NCI-H82 treated with DMSO at 0.1 percent for 48 hours (cell line): ENCODE measurements at regions not wholly inside any gene's neighbourhood (a gene's known extent, or its start where the extent isn't known, plus 50 kb on each side); places are given as distances from the start of the nearest gene placed in this dataset.
"Not testable (repeated sequence)": the region's sequence is repeated elsewhere in the genome, so short reads cannot be mapped to it uniquely, and the experiment has no call there.

Source experiments
- DNase-seq: peaks from one replicate; lab custom pipeline; 2025; ENCODE audit not compliant: unreplicated experiment; lab: John Stamatoyannopoulos, UW

DNA sequence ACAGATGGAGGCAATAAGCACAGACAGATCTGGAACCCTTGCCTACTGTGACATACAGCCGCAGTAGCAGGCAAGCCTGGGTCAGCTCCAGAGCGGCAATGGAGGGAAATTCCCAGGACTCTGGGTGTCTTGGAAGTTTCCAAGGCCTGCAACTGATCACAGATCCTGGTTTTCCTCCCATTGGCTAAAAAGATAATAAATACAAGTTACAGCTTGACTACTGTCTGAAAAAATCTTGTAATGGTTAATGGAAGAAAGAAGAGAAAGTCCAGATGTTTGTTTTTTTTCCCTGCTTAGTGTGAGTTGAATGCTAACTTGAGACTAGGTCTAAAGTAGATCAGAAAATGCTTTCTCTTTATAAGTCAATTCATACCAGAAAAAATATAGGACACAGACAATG, 307.6 kb downstream of the ALDH8A1 start:
- DNase-seq: no peak

DNA sequence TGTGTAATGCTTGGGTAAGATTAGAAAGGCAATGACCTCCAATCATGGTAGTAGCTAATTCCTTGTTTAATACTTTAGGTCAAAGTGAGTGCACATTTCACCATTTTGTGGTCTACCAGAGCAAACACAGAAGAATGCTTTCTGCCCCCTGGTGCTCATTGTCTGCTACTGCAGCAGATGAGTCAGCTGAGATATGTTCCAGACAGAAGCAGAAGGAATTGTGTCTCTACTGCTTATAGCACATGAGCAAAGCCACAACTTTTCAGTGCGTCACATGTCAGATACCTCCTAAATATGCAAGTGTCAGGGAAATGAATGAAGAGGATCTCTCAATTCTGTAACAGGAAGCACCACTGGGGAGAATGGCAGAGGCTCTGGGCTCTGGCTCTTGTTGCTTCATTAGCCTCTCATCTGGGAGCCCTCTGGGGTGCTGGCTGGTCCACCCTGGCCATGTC, 308.9 kb downstream of the ALDH8A1 start:
- DNase-seq: peak; percentile 54

DNA sequence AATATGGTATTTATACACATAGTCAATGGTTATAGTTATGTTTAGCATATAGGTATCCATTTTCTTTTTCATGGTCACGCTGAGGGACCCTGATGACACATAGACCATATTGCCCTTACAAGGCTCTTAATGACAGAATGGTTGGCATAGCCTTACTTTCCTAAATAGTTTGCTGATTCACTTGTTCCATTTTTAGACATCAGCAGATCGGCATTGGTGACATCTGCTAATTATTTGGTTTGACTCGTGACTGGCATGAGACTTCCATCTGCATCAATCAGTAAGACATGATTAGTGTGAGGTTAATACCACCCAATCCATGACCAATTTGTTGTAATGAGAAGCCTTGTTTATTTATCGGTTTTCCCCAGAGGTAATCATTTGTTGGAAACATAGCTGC, 309.7 kb downstream of the ALDH8A1 start:
- no peak for DNase-seq

- DNase-seq: no peak
These were observed 312.0 kb downstream of the ALDH8A1 start for GRCh38 chr6:134637847-134638437.

GRCh38 chr6:134637282-134637681, 312.6 kb downstream of the ALDH8A1 start:
- DNase-seq: no peak

DNA sequence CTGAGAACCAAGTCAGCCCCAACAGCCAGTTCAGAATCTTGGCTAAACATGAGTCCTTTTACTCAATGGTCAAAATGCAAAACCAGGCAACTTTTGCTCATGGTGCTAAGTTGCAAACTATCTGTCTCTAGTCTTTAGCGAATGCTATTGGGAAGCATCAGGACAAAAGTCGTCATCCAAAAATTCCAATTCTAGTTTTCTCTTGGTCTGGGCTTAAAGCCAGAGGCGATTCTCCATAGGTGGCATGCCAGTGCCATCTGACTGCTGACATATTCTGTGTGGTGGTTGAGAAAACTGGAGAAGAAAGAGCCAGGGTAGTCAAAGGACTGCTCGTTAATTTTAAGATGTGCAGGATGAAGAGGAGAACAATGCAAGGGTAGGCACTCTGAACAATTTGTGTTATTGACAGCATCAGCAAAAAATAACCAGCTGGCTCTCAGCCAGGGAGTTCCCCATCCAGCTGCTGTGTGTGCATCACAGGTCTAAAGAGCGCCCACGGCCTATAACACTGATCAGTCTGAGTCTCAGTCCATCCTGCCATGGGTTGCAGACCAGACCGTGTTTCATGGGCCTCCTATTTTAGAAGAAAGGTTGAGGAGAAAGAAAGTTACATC, 313.6 kb downstream of the ALDH8A1 start:
- DNase-seq: no peak

DNA sequence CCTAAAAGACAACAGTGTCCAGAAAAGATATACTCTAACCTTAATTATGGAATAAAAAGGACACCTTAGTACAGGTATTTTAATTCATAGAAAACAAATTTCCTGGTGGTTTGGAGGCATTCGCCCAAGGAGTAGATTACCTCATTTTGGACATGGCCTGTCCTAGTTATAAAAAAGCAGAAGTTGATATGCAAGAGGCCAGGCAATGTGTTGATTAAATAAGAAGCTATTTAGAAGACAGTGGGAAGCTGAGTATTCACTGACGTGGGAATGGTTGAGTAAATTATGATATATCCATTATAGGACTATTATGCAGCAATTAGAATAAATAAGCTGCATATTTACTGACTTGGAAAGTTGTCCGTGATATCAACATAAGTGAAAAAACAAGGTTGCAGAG, 314.9 kb downstream of the ALDH8A1 start:
- no peak for DNase-seq

- no peak for DNase-seq
These were observed 315.4 kb downstream of the ALDH8A1 start for GRCh38 chr6:134634466-134634865.

- DNase-seq: not testable (repeated sequence)
These were observed 315.3 kb upstream of the SGK1 start for GRCh38 chr6:134632982-134633940.

DNA sequence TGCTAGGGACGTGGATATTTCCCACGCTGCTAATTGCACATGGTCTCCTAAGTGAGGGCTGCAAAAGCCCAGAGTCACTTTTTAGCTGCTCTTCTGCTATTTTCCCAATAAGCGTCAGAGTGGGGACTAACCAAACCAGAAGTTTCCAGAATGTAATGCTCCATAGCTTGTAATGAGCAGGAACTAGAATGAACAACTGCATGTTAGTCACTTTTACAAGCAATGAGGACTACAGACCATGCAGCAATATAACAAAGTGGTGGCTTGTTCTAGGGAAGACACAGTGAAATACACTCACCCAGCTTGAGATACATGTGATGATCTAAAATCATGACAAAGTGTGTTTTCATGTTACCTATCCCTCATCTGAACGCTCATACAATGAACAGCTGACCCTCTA, 314.1 kb upstream of the SGK1 start:
- DNase-seq: no peak

DNA sequence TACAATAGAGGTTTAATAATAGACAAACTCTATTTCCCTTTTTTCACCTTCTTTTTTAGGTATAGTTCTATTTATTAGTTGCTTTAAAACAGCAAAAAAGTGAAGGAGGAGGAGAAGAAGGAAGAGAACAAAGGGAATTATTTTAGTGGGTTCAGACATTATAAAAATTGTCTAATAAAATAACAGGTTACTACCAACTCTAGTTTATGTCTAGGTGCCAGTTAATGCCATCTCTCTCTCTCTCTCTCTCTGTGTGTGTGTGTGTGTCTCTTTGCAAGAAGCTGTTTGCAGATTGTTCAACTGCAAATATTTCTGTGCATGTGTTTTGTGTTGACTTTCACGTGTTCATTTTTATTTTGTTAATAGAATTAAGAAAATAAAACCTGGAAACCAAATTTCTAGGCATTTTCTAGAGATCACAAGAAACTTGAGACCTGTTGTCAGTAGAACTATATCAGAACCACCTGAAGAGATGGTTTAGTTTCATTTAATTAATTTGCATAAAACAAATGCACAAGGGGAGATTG, 313.5 kb upstream of the SGK1 start:
- DNase-seq: no peak

- no peak for DNase-seq
These were observed 312.7 kb upstream of the SGK1 start for GRCh38 chr6:134630508-134631121.

- no peak for DNase-seq
These were observed 310.2 kb upstream of the SGK1 start for GRCh38 chr6:134628154-134628553.

- no peak for DNase-seq
These were observed 309.8 kb upstream of the SGK1 start for GRCh38 chr6:134627707-134628106.

DNA sequence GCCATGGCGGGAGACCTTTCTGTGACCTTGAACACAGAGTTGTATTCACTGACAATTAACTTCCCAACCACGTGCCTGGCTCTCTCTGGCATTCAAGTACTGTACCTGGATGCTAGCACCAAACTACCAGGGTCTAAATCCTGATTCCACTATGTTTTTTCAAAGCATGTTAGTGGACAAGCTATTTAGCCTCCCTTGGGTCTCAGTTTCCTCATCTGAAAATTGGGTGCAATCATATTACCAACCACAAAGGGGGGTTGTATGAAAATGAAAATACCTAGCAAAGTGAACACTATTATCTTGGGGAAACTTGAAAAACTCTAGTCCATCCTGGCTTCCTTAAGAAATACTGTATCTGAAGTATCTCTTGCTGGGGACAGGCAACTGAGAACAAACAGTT, 308.7 kb upstream of the SGK1 start:
- no peak for DNase-seq

DNA sequence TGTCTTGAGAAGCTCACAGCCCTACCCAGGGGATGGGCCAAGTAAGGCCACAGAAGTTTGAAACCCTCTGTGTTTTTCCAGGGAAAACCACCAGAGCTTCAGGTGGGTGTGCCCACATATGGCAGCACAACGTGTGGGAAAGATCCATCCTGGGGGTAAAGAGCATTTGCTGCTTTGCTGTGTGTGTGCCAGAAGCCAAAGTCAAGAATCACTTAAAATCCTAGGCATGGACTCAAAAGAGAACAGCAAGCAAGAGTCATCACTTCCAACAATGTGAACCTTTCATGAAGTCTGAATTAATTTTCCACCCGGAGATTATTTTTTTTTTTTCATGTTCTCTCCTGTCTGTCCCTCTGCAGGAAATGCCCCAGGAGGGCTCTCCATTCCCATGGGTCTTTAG, 308.2 kb upstream of the SGK1 start:
- no peak for DNase-seq

GRCh38 chr6:134624781-134625180, 306.9 kb upstream of the SGK1 start:
- DNase-seq: no peak

DNA sequence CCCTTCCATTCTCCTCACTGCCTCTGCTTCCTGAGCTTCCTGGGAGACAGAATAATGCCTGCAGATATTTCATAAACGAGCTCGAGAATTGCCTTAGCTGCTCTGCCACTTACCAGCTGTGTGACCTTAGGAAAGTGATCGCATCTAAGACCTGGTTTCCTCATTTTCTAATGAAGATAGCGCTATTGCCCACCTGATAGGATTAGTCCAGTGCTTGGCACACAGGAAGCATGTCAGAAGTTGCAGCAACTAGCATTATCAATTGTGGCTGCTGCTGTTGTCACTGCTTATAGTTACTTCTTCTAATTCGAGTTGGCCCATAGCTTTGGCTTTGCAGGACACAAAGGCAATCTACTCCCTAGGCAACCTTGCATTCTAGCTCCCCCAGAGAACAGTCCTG, 305.5 kb upstream of the SGK1 start:
- no peak for DNase-seq

DNA sequence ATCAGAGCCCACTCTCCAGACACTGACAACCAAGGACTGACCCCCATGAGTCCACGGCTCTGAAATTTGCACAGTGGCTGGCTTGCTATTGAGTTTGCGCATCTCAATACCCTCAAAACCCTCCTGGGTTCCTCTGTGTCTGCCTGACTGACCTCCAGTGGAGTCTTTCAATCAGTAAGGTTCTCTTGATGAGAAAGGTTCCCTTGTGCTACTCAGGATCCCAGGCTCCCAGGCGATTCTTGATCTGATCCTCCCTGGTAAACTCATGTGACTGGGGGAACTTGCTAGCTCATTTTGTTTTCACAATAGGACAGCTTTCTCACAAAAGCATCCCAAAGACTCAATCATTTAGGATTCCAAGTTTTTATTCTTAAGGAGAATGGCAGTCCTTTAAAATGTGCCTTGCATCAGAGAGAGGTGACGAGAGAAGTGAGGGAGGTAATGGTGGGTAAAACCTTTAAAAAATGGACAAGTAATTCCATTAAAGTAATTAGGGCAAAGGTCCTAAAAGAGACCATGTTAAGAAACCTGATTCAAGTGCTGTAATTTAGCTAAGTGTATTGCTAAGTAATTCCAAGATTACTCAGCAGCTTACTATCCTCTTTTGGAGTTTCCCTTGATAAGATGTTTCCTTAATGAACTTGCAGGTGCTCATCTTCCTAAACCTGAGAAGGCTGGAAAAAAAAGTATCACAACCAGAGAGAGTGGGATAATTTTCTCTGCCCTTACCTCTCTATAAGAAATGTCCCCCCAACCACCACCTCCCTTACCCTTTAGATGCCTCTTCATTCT, 304.7 kb upstream of the SGK1 start:
- DNase-seq: peak; percentile 93

- DNase-seq: peak; percentile 17
These were observed 303.9 kb upstream of the SGK1 start for GRCh38 chr6:134621858-134622257.
